ENCODE measurements at regions not wholly inside any gene's neighbourhood (a gene's known extent, or its start where the extent isn't known, plus 50 kb on each side); places are given as distances from the start of the nearest gene placed in this dataset.

- DNase-seq: no peak
These were observed 633.0 kb upstream of the MKI67 start for GRCh38 chr10:128759174-128759573.

GRCh38 chr10:128763588-128763987 is 637.4 kb upstream of the MKI67 start:
- no peak for DNase-seq

DNA sequence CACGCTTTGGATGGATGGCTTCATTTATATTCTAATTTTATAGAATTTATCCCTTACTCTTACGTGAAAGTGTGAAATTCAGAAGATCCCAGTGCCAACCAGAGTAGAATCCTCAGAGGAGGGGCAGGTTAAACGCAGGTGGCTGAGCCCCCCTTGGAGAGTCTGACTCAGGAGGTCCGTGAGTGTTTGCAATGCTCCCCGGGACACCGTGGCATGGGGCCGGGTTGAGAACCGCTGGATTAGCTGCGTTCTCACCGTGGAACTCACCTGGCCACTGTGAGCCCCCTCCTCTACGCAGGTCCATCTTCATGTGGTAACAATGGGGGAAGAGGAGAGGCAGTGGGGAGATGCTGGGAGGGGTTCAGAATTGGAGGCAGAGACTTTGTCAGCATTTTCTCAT is 638.0 kb upstream of the MKI67 start:
- DNase-seq: no peak

- no peak for DNase-seq
These were observed 640.7 kb upstream of the MKI67 start for GRCh38 chr10:128766915-128767314.

DNA sequence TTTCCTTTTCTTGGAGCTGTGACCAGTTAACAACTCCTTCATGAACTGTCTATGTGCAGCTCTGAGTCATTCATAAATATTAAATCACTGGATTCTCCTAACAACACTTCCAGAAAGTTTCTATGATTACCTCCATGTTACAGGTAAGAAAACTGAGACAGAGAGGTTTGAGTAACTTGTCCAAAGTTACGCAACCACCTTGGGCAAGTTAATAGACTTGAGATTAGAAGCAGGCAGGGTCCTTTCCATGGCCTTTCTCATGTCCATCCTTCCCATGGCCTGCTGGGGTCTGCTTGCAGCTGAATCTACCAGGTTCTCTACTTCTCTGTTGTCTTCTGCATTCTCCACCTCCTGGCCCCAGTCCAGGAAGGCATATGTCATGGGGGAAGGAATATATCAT is 648.8 kb upstream of the MKI67 start:
- no peak for DNase-seq

DNA sequence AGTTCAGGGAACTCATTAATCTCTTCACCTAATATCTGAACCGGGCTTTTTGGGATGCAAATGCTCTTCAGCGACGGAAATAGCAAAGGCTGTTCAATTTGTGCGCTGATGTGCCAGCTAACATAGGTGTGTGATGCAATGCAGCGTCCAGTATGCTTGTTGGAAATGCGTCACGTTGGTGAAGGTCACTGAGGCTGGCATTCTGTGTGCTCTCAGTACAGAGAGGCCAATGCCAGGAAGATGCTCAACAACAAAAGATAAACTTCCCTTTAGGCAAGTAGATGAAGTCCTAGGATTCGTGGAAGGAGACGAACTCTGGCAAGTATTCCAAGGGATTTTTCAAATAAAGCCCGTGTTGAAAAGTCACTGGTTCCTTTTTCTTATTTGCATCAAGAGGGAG is 649.5 kb upstream of the MKI67 start:
- no peak for DNase-seq

GRCh38 chr10:128776673-128777252 is 650.5 kb upstream of the MKI67 start:
- DNase-seq: no peak

DNA sequence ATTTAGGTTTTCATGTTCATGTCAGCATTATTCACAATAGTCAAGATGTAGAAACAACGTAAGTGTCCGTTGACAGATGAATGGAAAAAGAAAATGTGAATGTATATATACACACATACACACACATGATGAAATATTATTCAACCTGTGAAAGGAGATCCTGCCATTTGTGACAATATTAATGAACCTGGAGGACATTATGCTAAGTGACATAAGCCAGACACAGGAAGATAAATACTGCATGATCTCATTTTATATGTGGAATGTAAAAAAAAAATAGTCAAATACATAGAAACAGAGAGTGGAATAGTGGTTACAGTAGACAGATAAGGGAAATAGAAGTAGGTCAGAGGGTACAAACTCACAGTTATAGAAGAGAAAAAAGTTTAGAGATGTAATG is 651.1 kb upstream of the MKI67 start:
- peak; percentile 25 for DNase-seq

GRCh38 chr10:128779416-128779815 is 653.2 kb upstream of the MKI67 start:
- peak; percentile 48 for DNase-seq

DNA sequence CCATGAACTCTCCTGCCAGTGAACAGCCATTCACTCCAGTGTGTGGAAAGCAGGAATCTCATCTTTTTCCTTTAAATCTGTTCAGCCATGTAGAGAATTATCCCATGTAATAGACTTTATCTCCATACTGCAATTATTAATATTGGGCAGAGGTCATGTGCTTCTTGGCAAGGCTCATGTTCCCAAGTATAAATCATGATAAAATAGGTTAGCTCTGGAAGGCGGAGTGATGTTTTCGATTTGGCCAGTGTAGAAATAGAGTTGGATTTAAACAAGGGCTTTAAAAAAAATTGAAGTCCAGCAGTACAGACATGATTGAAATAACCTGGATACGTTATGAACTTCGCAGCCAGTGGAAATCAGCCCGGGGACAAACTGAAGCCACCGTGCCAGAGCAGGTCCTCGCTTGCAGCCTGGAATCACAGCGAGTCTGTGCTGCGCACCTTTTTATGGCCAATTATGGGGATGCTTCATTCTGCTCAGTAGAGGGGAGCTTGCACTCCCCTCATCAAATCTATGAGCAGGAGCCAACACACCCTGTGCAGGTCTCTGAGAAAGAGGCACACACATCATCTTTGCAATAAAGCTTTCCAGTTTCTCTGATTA is 654.0 kb upstream of the MKI67 start:
- DNase-seq: no peak

DNA sequence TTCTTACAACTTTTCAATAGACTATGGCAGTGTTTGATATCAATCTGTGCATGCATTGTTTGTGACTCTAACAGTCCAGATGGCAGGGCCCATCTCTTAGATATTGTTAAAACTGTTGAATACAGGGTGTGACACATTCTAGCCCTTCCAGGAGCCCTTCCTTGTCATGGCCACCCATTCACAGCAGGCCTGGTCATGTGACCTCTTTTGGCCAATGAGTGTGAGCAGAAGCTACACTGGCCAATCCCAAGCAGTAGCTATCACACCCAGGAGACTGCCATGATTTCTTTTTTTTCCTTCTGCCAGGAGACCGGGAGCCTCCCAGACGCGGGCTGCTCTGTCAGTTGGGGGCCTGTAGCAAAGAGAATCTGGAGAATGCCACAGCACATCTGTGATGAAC is 655.4 kb upstream of the MKI67 start:
- no peak for DNase-seq

DNA sequence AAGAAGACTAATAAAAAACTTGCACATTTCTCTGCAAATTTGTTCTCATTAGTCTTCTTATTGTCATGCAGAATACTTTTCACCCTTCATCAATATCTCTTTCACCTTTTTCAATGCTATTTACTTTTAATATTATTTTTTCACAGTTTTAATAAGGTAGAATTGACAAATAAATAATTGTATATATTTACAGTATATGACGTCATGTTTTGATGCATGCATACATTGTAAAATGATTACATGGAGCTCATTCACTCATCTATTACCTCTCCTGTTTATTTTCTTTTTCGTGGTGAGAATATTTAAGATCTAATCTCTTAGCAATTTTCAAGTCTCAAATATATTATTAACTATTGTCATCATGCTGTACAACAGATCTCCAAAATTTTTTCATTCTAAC is 658.2 kb upstream of the MKI67 start:
- DNase-seq: no peak

DNA sequence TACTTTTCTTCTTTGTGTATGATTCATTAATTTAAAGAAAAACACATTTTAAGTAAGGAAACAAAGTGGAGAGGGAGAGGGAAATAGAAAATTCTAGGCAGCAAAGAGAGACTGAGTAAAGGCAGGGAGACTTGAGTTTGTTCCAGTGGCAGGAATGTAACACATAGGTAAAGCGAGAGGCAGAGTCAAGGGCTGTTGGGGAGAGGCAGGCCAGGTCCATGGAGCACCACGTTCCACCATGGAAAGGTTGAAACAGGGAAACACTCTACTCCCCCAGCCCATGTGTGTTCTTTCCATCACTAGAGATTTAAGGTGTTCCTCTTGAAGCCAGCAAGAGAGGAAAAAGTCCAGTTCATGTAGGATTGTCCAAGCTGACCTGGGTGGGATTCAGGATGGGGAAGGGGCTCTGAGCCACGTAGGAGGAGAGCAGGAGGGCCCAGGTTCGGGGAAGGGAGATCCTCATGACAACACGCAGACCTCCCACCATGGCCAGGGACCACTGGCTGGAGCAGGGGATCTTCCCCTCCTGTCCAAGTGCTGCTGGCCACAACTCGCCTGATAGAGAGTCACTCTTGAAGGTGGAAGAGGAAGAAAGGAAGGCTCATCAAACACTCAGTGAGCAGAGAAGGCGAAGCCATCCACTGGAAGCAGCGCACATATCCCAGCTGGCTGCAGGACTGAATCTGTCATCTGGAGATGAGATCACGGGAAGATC is 666.4 kb upstream of the MKI67 start:
- no peak for DNase-seq

- DNase-seq: no peak
These were observed 667.8 kb upstream of the MKI67 start for GRCh38 chr10:128793726-128794655.

DNA sequence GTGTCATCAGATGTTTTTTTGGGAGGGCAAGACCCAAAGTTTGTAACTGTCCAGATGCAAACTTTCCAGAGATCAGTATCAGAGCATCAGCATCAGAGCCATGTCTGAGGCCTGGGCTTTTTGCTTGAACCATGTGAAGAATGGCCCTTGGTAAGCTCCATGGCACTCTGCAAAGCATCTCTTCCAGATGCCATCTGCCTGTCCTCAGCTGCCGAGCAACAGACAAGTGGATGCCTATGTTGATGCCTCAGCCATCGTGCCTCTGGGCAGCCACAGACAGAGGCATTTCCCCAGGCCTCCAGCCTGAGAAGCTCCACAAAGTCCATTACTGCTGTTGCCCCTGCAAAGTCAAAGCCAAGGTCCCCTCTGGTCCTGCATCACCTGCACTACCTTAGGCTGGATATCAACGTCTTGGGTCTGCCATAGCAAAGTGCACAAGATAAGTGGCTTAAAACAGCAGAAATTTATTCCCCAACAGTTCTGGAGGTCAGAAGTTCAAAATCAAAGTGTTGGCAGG is 670.2 kb upstream of the MKI67 start:
- no peak for DNase-seq

DNA sequence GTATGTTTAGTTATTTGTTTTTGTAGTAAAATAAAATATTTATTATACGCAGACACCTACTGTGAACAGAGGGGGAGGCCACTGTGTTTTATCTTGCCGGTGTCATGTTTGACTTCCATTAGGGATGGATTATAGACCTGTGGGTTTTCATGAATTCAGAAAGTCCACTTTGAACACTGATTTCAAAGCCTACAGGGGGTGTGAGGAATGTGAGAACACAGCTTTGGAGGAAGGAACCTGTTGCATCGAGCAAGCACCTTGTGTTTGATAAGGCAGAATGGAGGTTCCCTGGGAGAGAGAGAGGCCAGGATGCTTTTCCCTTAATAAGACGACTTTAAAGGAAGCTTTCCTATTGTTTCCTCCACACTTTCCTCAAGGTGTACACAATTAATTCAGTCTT is 665.0 kb upstream of the MGMT start:
- no peak for DNase-seq

DNA sequence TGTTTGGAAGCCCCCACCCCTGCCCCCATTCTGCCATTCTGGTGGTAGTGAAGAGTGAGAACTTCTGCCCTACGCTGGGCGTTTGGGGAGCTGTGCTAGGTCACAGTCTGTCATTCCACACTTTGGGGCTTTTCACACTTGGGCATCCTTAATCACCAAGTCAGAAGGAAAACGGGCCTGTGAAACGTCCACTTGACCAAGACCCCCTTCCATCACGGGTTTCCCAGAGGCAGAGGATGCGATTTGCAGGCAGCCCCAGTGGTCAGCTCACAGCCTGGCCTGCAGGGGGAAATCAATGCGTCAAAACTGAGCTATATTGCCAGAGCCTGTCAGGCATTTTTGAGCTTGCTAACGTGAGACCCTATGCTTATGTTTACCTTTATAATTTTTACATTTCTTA is 663.3 kb upstream of the MGMT start:
- DNase-seq: no peak

DNA sequence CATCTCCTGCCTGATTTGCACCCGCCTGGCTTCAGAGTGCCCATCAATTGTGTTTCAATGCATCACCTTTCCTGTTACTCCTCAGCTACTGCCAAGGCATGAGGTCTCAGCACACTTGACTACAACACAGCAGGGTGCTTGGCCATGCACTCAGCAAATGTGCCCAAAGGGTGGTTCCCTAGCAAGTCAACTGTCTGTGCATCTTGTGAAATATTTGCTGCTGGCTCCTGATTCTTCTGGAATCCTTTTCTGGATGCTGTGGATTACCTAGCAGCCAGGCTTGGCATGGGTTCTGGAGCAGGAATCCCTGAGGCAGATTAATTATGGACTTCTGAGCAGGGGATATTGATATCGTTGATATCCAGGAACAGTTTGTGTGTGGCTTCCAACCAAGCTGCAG is 662.6 kb upstream of the MGMT start:
- DNase-seq: no peak

DNA sequence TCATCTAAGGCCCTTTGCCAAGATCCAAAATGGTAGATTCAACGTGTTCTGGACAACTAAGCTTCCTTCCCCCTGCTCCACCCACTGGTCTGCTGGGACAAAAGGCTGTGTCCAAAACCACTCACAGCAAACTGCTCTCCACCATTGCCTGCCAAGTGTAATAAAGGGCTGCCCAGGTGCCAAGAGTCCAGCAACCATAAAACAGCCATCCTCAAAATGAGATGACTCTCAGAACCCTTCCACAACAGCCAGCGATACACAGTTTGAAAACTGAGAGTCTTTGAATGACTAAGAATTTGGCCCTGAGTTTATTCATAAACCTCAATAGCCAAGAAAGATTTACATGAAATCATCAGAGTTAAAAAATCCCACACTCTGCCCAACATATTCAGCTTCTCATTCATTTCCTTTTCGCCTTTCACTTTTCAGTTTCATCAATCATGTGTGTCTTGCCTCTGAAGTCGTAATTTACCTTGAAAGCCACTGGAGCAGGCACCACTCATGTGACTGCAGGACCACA is 658.1 kb upstream of the MGMT start:
- DNase-seq: peak; percentile 30

- DNase-seq: no peak
These were observed 655.5 kb upstream of the MGMT start for GRCh38 chr10:128811511-128811910.

DNA sequence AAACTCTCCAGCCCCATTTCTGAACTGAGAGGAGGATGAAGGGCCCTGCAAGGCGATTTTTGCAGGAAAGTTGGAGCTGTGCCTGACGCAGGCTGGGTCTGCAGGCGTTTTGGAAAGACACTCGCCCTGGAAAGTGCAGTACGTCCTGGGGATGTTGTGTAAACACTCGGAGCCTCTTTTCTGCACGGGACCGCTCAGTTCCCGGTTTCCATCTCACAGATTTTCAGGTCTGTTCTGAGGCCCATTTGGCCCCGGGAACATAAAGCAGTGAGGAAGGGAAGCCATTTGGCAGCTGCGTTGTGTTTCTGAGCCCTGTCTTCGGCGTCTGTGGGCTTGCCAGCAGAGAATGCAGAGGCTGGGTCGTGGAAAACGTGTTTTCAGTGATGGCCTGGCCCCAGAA is 655.0 kb upstream of the MGMT start:
- peak; percentile 69 for DNase-seq

DNA sequence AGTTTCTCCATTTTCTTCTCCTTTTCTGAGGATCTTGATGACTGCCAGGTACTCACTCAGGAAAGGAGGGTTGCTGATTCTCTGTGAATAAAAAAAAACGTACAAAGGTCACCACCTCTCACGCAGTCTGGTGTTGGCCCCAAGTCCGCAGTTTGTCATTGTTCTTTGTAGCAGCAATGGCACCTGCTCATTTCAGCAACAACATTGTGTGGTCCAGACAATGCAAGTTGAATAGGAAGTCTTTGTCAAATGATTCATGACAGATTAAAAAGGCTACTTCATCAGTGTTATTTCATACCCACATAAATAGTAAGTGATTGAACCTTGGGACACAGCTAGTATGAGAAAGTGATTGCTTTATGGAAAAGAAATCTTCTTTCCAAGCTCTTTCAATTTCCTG is 653.5 kb upstream of the MGMT start:
- no peak for DNase-seq

- no peak for DNase-seq
These were observed 653.0 kb upstream of the MGMT start for GRCh38 chr10:128814024-128814423.
